Stimulated activated CD8-positive, alpha-beta memory T cell treated with anti-CD3 and anti-CD28 coated beads, Interleukin-7, amount 100 ng/mL, for 4 hours (primary cell): ENCODE measurements at regions not wholly inside any gene's neighbourhood (a gene's known extent, or its start where the extent isn't known, plus 50 kb on each side); places are given as distances from the start of the nearest gene placed in this dataset.

Source experiments
- DNase-seq, 2 donors: peaks; one replicate each; pipeline ENCODE4 v3.0.0-alpha.2; 2020; ENCODE audit warnings: low read depth in 2 of 2

- DNase-seq: no peak
These were observed 430.7 kb downstream of the EDEM1 start for GRCh38 chr3:5618170-5618569.

- no peak for DNase-seq
These were observed 442.9 kb downstream of the EDEM1 start for GRCh38 chr3:5630406-5630805.

DNA sequence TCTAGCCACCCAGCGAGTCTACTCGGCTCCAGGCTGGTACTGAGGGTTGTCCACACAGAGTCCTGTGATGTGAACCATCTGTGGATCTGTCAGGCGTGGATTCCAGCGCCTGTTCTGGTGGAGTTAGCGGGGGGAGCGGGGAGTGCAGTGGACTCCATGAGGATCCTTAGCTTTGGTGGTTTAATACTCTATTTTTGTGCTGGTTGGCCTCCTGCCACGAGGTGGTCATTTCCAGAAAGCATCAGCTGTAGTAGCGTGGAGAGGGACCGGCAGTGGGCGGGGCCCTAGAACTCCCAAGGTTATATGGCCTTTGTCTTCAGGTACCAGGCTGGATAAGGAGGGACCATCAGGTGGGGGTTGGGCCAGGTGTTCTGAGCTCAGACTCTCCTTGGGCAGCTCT lies 446.5 kb downstream of the EDEM1 start:
- DNase-seq: no peak

- no peak for DNase-seq
These were observed 446.9 kb downstream of the EDEM1 start for GRCh38 chr3:5634411-5634810.

GRCh38 chr3:5635746-5636145 lies 448.2 kb downstream of the EDEM1 start:
- DNase-seq: no peak

- DNase-seq: no peak
These were observed 451.0 kb downstream of the EDEM1 start for GRCh38 chr3:5638550-5638949.

DNA sequence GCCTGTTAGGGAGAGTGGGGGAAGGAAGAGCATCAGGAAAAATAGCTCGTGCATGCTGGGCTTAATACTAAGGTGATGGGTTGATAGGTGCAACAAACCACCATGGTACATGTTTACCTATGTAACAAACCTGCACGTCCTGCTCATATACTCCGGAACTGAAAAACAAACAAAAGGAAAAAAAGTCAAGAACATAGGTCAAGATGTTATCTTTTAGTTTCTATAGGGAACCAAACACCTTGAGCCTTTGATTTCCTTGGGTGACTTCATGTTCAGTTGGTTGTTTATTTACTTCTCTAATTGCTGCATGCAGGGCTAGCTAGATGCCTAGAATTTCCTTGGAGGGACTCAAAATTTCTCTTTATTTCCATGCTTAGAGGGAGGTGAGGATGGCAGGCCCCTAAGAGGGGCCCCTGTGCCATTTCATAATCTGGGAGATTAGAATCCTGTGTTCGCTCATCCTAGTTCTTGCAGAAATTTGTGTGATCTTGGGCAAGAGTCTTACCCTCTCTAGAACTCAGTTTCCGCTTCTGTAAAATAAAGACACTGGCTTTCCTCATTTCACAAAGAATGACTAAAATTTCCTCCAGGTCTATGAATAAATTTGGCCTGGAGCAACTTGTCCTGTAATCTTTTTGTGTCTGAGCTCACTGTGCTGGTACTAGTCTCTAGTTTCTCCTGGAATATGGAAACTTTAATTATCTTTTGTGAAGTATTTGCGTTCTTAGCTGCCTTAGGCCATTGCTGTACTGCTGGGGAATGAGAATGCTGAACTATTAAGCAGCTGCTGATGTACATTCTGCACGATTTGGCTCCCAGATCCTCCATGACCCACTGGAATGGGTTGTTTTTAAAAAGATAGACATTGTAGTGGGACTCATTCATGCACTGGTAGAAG lies 457.5 kb downstream of the EDEM1 start:
- DNase-seq: no peak

DNA sequence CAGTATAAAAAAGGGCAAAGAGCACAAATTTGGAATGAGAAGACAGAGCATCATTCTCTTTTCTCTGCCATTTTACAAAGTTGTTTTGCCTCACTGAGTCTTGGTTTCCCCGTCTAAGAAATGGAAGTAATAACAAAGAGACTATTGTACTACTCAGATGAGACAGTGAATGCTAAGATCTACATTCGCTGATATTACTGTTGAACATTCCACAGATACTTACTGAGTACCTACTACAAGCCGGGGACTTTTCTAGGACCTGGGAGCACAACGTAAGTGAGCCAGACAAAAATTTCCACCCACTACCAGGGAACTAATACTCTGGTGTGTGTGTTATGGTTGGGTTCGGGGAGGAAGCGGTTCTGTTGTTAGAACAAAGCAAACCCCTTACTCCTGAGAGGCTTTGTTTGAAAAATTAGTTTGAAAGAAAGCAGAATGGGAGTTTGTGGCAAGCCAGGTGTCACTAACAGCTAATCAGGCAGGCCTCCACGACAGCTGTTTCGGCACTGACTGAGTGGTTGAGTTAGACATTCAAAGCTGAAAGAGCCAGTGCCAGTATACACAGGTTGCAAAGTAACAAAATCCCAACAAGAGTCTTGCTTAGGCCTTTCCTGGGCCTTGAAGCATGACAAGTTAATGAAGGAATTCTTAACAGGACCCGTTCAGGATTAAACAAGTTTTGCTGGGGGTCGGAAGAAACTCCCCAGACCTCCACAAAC lies 458.3 kb downstream of the EDEM1 start:
- DNase-seq: no peak

DNA sequence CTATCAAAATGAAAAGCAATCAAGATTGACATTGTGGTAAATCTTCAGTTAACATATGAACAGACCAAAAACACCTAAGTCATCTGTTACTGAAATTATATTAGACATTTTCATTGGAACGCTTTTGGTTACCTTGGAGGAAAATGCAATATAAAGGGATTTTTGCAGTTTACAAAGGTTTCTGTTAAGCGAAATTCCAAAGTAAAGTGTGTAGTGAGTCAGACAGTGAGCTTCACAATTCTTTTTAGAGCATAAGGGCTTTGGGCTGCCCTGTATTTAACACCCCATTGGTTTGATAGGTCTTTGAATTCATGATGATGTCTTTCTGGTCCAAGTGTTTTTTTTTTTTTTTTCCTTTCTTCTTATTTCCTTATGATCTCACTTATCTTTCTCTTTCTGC lies 462.8 kb downstream of the EDEM1 start:
- DNase-seq: no peak

GRCh38 chr3:5651351-5651750 lies 463.8 kb downstream of the EDEM1 start:
- no peak for DNase-seq

DNA sequence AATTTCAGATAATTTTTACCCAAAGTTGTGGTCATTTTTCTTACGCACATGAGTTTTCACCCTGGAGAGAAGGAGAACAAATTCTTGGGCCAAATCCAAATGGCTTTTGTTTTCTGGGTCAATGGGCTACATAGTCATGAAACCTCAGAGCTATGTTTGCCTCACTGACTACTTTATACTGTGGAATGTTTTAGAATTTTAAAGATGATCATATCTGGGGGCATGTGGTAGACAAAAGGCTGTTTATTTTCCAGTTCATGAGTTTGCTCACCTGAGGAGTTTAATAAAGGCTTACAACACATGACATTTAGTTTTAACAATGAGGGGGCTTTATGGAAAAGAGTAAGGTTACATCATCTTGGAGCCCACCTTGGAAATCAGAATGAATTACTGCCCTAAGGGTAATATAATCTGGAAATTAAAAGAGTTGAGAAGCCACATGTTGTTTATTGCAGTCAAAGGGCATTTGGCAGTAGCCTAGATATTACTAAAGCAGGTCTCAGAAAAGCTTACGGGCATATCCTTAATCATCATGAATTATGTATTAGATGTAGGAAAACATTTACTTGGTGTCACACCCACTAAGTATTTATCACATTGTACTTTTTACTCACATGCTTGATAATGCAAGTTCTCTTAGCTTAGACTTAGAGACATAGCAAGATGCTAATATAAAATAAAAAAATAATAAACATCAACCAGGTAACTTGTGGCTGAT lies 466.1 kb downstream of the EDEM1 start:
- no peak for DNase-seq

- no peak for DNase-seq
These were observed 469.6 kb downstream of the EDEM1 start for GRCh38 chr3:5657106-5657505.

DNA sequence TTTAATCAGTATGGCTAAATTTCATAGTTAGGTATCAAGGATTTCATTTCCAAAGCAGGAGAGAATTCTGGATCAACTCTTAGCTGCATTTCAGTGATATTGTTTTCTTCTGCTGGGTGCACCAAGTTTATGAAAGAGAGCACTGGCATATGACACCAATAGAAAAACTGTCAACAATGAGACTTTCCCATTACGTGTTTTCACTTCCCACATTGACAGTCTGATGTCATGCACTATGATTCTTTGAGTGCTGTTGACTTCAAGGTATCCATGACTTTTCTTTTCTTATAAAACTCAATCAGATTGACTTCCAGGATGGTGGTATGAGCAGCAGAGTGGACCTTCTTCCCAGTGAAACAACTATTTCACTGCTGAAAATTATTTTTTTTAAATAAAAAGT lies 476.1 kb downstream of the EDEM1 start:
- no peak for DNase-seq

GRCh38 chr3:5666455-5666854 lies 478.9 kb downstream of the EDEM1 start:
- no peak for DNase-seq

DNA sequence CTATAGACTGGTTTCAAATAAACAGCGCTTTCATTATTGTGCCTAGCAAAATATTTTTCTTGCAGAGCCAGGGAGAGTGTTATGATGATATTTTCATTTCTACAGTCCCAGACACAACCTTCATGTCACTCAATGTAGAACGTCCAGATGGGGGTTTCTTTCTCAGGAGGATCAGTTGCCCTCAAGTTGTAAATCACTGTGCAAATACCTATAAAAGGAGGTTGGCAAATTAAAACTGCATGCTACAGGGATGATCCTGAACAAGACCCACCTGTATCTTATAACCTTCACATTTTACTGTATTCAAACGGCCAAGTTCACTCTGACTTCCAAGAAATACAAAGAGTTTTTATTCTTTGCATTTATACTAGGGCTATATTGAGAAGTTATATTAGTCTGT lies 486.0 kb downstream of the EDEM1 start:
- no peak for DNase-seq

DNA sequence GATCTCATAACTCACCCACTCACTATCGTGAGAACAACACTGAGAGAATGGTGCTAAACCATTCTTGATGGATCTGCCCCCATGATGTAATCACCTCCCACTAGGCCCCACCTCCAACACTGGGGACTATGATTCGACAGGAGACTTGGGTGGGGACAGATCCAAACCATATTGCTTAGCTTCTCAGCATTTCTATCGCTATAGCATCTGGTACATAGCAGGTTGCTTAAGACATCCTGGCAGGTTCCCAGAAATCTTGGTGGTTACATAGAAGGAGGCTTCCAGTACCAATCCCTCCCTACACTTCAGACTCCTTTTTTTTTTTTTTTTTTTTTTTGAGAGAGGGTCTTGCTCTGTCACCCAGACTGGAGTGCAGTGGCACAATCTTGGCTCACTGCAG lies 487.8 kb downstream of the EDEM1 start:
- no peak for DNase-seq

DNA sequence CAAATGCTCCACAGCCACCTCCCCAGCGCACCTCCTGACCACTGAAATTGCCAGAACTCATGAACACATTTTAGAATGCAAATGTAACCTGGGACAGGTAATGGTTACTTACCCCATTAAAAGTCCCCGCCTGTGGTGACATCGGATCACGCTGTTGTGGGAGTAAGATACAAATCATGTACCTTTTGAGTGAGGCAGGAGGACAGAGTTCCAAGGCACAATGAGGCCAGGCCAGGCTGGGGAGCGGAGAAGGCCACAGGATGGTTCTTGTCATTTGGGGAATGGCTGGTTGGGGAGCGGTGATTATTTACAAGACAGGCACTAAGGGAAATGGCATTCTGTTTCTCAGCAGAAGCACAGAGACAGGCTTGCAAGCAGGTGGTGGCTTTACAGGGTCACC lies 490.0 kb downstream of the EDEM1 start:
- no peak for DNase-seq

- DNase-seq: no peak
These were observed 490.7 kb downstream of the EDEM1 start for GRCh38 chr3:5678248-5678647.

DNA sequence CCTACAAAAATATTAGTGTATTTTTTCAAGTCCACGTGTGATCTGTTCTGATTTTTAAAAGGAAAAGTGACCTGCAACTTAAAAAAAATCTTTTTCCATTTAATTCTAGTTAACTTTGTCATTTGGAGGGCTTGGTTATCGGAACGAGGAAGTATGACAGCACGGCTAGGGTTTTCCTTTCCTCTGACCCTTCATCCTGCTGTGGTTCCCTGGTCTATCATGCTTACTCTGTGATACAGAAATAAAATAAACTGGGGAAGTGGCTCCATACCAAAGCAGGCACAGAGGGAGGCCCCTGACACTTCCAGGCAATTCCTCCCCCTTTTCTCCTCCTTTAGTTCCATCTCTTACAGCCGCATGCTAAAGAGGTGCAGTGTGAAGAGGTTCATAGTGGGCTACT lies 491.3 kb downstream of the EDEM1 start:
- no peak for DNase-seq

- DNase-seq: no peak
These were observed 499.7 kb downstream of the EDEM1 start for GRCh38 chr3:5687230-5687629.

GRCh38 chr3:5690490-5690889 lies 503.0 kb downstream of the EDEM1 start:
- DNase-seq: no peak

DNA sequence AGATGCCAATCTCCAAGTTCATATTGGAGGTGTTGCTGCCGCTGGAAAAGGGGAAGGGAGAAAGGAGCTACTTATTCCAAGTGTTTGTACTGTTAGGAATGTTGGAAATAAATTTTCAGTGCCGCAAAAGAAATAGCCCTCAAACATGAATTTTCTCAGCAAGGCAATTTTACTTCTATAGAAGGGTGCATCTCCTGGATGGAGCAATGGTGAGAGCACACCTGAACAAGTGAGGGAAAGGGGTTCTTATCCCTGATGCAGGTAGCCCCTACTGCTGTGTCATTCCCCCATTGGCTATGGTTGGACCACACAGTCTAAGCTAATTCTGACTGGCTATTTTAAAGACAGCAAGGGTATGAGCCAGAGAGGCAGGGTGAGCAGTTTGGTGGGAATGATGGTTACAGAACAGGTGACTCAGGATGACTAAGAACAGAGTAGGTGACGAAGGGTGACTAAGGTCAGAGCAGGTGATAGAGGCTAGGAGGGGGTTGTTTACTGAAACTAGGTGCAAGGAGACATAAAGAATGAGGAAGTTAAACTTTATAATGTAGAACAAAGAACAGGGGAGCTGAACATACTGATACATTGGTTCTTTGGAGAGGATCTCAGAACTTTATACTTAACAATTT lies 503.5 kb downstream of the EDEM1 start:
- DNase-seq: no peak
